ENCODE measurements at regions not wholly inside any gene's neighbourhood (a gene's known extent, or its start where the extent isn't known, plus 50 kb on each side); places are given as distances from the start of the nearest gene placed in this dataset.

- ATAC-seq: peak; percentile 56 to 69
- peak in 1 of 2 donors; percentile 6 for DNase-seq (ENCODE audit: low spot score in 2 of 2)
- Mint-ChIP-seq H3K27ac (no peak overlapping the region), H3K9me3 (no peaks in the 10 kb centered on the region), H3K36me3 (no peaks in the 10 kb centered on the region)
Observed at GRCh38 chr4:120977435-120977997, 55.0 kb upstream of the PRDM5 start.

DNA sequence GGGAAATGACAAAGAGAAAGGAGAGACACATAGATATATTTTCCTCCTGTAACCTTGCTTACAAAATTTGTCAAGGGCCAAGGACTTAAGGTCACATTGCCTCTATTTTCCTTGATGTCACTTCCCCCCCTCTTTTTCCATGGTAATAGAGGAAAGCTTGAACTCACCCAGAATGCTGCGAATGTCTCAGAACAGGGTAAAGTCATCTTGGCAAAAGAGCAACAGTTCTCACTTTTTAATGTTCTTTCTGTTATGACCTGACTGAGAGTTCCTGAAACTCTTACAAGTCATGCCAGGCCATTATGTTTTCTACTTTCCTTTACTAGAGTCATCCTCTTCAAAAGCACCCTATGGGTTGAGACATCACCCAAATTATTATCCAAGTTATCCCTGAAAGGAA is 50.7 kb upstream of the PRDM5 start:
- H3K9me3 Mint-ChIP-seq: no peaks in the 10 kb centered on the region
- peak; percentile 18 to 67 for ATAC-seq

More for the DNA sequence above, 50.7 kb upstream of the PRDM5 start:
- no peak for DNase-seq (ENCODE audit: low spot score in 2 of 2)
- Mint-ChIP-seq H3K36me3 (no peaks in the 10 kb centered on the region), H3K27ac (no peak overlapping the region)

Measured in activated naive CD4-positive, alpha-beta T cell treated with anti-CD3 and anti-CD28 coated beads, Interleukin-2, amount 50 U/mL, for 72 hours (primary cell).